OCI-LY7 (cell line): ENCODE measurements at regions not wholly inside any gene's neighbourhood (a gene's known extent, or its start where the extent isn't known, plus 50 kb on each side); places are given as distances from the start of the nearest gene placed in this dataset.
"Not testable (repeated sequence)": the region's sequence is repeated elsewhere in the genome, so short reads cannot be mapped to it uniquely, and the experiment has no call there.

Source experiments
- BruUV-seq: library from RNA; stranded (reverse); fragments of 400-500 nt; replicated peaks from 2 replicates; lab custom pipeline; 2021; lab: Mats Ljungman, UMichigan
- CTCF ChIA-PET: fragments of 300-600 bp; sonication (Branson Sonifier 250); formaldehyde crosslinking; loops from one replicate; lab custom pipeline; 2022; ENCODE audit warnings: antibody characterized with exemption; ENCODE audit not compliant: unreplicated experiment; lab: Charles Lee
- POLR2A ChIA-PET: fragments of 300-600 bp; sonication (Branson Sonifier 250); formaldehyde crosslinking; loops from one replicate; lab custom pipeline; 2022; ENCODE audit warnings: antibody characterized with exemption; lab: Charles Lee
- DNase-seq: peaks from one replicate; pipeline ENCODE4 v3.0.0-alpha.2; 2015; ENCODE audit warnings: low spot score
- H2AFZ ChIP-seq: fragments of 200-600 bp; sonication (generic), shearing (Covaris generic); 2 replicates; pipeline ENCODE4 v1.6.1; 2014; ENCODE audit warnings: mild to moderate bottlenecking, antibody characterized with exemption, low read length, moderate library complexity
- H3K27ac ChIP-seq: fragments of 200-600 bp; sonication (generic); 2 replicates; pipeline ENCODE4 v1.5.1; 2014; ENCODE audit warnings: mixed run types, low read depth, mild to moderate bottlenecking, moderate library complexity, low read length, inconsistent platforms; ENCODE audit not compliant: poor library complexity, severe bottlenecking
- H3K36me3 ChIP-seq: fragments of 200-600 bp; sonication (generic); 2 replicates; pipeline ENCODE4 v1.6.1; 2014; ENCODE audit warnings: mild to moderate bottlenecking, antibody characterized with exemption, low read length, moderate library complexity, mixed read lengths; ENCODE audit not compliant: insufficient read depth
- H3K4me1 ChIP-seq: fragments of 200-600 bp; sonication (generic); 2 replicates; pipeline ENCODE4 v1.5.1; 2014; ENCODE audit warnings: mild to moderate bottlenecking, low read length; ENCODE audit not compliant: insufficient read depth, poor library complexity, severe bottlenecking
- H3K4me2 ChIP-seq: fragments of 200-600 bp; sonication (generic); 2 replicates; pipeline ENCODE4 v1.6.1; 2014; ENCODE audit warnings: mild to moderate bottlenecking, low read length
- H3K4me3 ChIP-seq: fragments of 200-600 bp; sonication (generic); 2 replicates; pipeline ENCODE4 v1.5.1; 2014; ENCODE audit warnings: mild to moderate bottlenecking, low read depth, low read length; ENCODE audit not compliant: poor library complexity, severe bottlenecking
- H3K79me2 ChIP-seq: fragments of 200-600 bp; sonication (generic); 2 replicates; pipeline ENCODE4 v1.6.1; 2016; ENCODE audit warnings: low read depth, mild to moderate bottlenecking, low read length, moderate library complexity, mixed read lengths; ENCODE audit not compliant: insufficient read depth
- H3K9me2 ChIP-seq: fragments of 200-600 bp; sonication (generic); 2 replicates; pipeline ENCODE4 v1.6.1; 2016; ENCODE audit warnings: mild to moderate bottlenecking, low read length, mixed read lengths; ENCODE audit not compliant: insufficient read depth
- H3K9me3 ChIP-seq: fragments of 200-600 bp; sonication (generic); 2 replicates; pipeline ENCODE4 v1.6.1; 2014; ENCODE audit warnings: mild to moderate bottlenecking, mixed run types, low read length, mixed read lengths
- H4K20me1 ChIP-seq: fragments of 200-600 bp; sonication (generic); 2 replicates; pipeline ENCODE4 v1.6.1; 2014; ENCODE audit warnings: mild to moderate bottlenecking, antibody characterized with exemption, low read length, moderate library complexity, mixed read lengths; ENCODE audit not compliant: insufficient read depth
- CTCF ChIP-seq: fragments of 200-600 bp; sonication (generic); conservative IDR thresholded peaks from 2 replicates; pipeline ENCODE4 v1.5.1; 2014; ENCODE audit warnings: mild to moderate bottlenecking, antibody characterized with exemption, low read length, moderate library complexity, mixed read lengths
- EZH2phosphoT487 ChIP-seq: fragments of 200-600 bp; sonication (generic); IDR thresholded peaks from 2 replicates; pipeline ENCODE4 v1.6.1; 2018; ENCODE audit warnings: low read depth, borderline replicate concordance, mild to moderate bottlenecking, mixed run types, antibody characterized with exemption, low read length, moderate library complexity, mixed read lengths
- intact Hi-C: fragments of 100-400 bp; cut with micrococcal nuclease; formaldehyde crosslinking; loops from one replicate; pipeline ENCODE4 v1.10.0; 2022; ENCODE audit not compliant: unreplicated experiment

GRCh38 chr12:29025937-29026336, 123.1 kb upstream of the FAR2 start:
- BruUV-seq: no TSS peak
- H3K27ac ChIP-seq: no peak overlapping the region
- H2AFZ ChIP-seq: no peak overlapping the region
- no peaks in the 10 kb centered on the region for H3K9me3 ChIP-seq
- H3K4me1 ChIP-seq: no peaks in the 10 kb centered on the region
- intact Hi-C loops: no loop called here
- no peaks in the 10 kb centered on the region for H3K36me3 ChIP-seq
- no peaks in the 10 kb centered on the region for H4K20me1 ChIP-seq
- H3K79me2 ChIP-seq: no peaks in the 10 kb centered on the region
- CTCF ChIA-PET: no interaction called here
- TF ChIP-seq EZH2phosphoT487 (no peak), CTCF (no peak)
- H3K4me2 ChIP-seq: no peak overlapping the region
- POLR2A ChIA-PET: no interaction called here
- no peak overlapping the region for H3K4me3 ChIP-seq
- DNase-seq: no peak
- H3K9me2 ChIP-seq: no peaks in the 10 kb centered on the region

DNA sequence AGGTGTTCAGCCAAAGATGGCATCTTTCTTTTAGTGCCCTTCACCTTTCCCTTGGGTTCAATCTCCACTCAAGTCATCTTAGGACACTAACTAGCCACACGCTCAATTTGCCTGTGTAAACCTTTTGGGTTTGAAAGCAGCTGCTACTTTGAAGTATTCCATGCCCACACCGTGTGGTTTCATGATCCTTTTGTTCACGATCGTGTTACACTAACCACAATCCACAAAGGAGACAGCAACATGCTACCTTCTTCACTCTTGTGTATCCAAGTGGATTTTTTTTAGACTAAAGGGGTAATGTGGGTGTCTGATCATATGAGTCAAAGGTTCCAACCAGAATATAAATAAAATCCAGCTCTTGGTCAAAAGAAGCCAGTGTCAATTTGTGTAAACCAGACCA, 122.7 kb upstream of the FAR2 start:
- H3K27ac ChIP-seq: no peak overlapping the region
- ChIA-PET CTCF (no interaction called here), POLR2A (no interaction called here)
- H2AFZ ChIP-seq: no peak overlapping the region
- no peaks in the 10 kb centered on the region for H3K9me3 ChIP-seq
- intact Hi-C loops: no loop called here
- H3K4me1 ChIP-seq: no peaks in the 10 kb centered on the region
- H4K20me1 ChIP-seq: no peaks in the 10 kb centered on the region
- no TSS peak for BruUV-seq
- no peak for DNase-seq
- TF ChIP-seq EZH2phosphoT487: no peak
- TF ChIP-seq CTCF: no peak
- no peak overlapping the region for H3K4me3 ChIP-seq
- H3K4me2 ChIP-seq: no peak overlapping the region
- no peaks in the 10 kb centered on the region for H3K9me2 ChIP-seq
- no peaks in the 10 kb centered on the region for H3K79me2 ChIP-seq
- no peaks in the 10 kb centered on the region for H3K36me3 ChIP-seq

DNA sequence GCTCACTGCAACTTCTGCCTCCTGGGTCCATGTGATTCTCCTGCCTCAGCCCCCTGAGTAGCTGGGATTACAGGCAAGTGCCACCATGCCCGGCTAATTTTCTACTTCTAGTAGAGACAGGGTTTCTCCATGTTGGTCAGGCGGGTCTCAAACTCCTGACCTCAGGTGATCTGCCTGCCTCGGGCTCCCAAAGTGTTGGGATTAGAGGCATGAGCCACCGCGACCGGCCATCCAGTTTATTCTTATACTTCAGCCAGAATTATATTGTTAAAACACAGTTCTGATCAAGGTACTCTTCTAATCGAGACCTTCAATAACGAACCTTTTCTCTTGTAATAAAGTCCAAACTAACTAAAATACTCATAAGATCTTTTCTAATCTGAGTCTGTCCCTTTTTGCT, 119.6 kb upstream of the FAR2 start:
- intact Hi-C loops, H3K36me3 ChIP-seq, H3K4me3 ChIP-seq, H4K20me1 ChIP-seq, BruUV-seq, H3K79me2 ChIP-seq, H3K9me2 ChIP-seq, H3K9me3 ChIP-seq, DNase-seq, H3K4me1 ChIP-seq, H3K27ac ChIP-seq, H3K4me2 ChIP-seq, POLR2A ChIA-PET, CTCF ChIA-PET, H2AFZ ChIP-seq: not testable (repeated sequence)
